A549 (cell line): ENCODE measurements at regions not wholly inside any gene's neighbourhood (a gene's known extent, or its start where the extent isn't known, plus 50 kb on each side); places are given as distances from the start of the nearest gene placed in this dataset.
A peak's percentile ranks its signal among the peaks of the same experiment; 100 is the strongest.

Experiments used
- ATAC-seq, 2 experiments: fragments of 200-7000 bp in 1 of 2; fragments of >200 bp in 1 of 2; cut with Nextera tagmentation in 1 of 2; cut with Tn5 transposase in 1 of 2; 3 replicates each; pipeline versions ENCODE4 v1.8.0 to v1.9.1; 2018 to 2020; ENCODE audit warnings: mild to moderate bottlenecking in 1 of 2, moderate library complexity in 1 of 2
- CTCF ChIA-PET: fragments of 300-600 bp; sonication (Branson Sonifier 250); formaldehyde crosslinking; extraction: SDS; loops from one replicate; lab custom pipeline; 2021; ENCODE audit warnings: antibody characterized with exemption, inconsistent platforms; lab: Yijun Ruan, JAX
- POLR2A ChIA-PET: fragments of 350-600 bp; formaldehyde crosslinking; extraction: SDS; loops from one replicate; lab custom pipeline; 2021; ENCODE audit warnings: antibody characterized with exemption, inconsistent platforms; lab: Yijun Ruan, JAX
- DNase-seq, 2 experiments: peaks; one replicate each; pipeline versions ENCODE4 v3.0.0 to v3.0.0-alpha.2; 2011 to 2016; ENCODE audit warnings: low read depth in 1 of 2, low spot score in 1 of 2
- FAIRE-seq: peaks from 2 replicates; lab custom pipeline; 2011; peaks lifted over from hg19 to GRCh38; lab: Jason Lieb, UNC
- H3K27ac ChIP-seq, 2 experiments: fragments of >200 bp; sonication (Bioruptor Twin); formaldehyde crosslinking; 3 replicates each; pipeline ENCODE4 v1.5.1; 2016 to 2017
- H3K4me1 ChIP-seq: fragments of >200 bp; sonication (Bioruptor Twin); formaldehyde crosslinking; 3 replicates; pipeline ENCODE4 v1.6.1; 2016
- H3K4me2 ChIP-seq: fragments of >200 bp; sonication (Bioruptor Twin); formaldehyde crosslinking; 3 replicates; pipeline ENCODE4 v1.6.1; 2016
- H3K4me3 ChIP-seq: fragments of >200 bp; sonication (Bioruptor Twin); formaldehyde crosslinking; 3 replicates; pipeline ENCODE4 v1.5.1; 2016
- H3K9me3 ChIP-seq: fragments of >200 bp; sonication (Bioruptor Twin); formaldehyde crosslinking; 3 replicates; pipeline ENCODE4 v1.6.1; 2016
- CBX2 ChIP-seq: fragments of 200-600 bp; sonication (generic); IDR thresholded peaks from 2 replicates; pipeline ENCODE4 v1.6.1; 2016; ENCODE audit warnings: low read depth, mild to moderate bottlenecking, borderline replicate concordance
- CBX8 ChIP-seq: fragments of 200-600 bp; sonication (generic); IDR thresholded peaks from 2 replicates; pipeline ENCODE4 v1.6.1; 2016
- E2F6 ChIP-seq: IDR thresholded peaks from 2 replicates; pipeline ENCODE4 v1.6.1; 2012; ENCODE audit warnings: low read depth, borderline replicate concordance
- EHF ChIP-seq: fragments of 250-450 bp; sonication (Bioruptor Pico); IDR thresholded peaks from 2 replicates; pipeline ENCODE4 v1.5.0; 2020; ENCODE audit warnings: mild to moderate bottlenecking
- EHMT2 ChIP-seq: fragments of 200-600 bp; sonication (generic); IDR thresholded peaks from 2 replicates; pipeline ENCODE4 v1.6.1; 2016; ENCODE audit warnings: antibody characterized with exemption, low read depth, mild to moderate bottlenecking, moderate library complexity
- ELK1 ChIP-seq: fragments of 150-350 bp; IDR thresholded peaks from 2 replicates; pipeline ENCODE4 v1.6.1; 2014; ENCODE audit warnings: low read depth, mild to moderate bottlenecking, low read length
- ESRRA ChIP-seq: fragments of 150-350 bp; IDR thresholded peaks from 2 replicates; pipeline ENCODE4 v1.6.1; 2014; ENCODE audit warnings: mild to moderate bottlenecking, low read length, borderline replicate concordance
- HDAC2 ChIP-seq: fragments of 200-600 bp; sonication (generic); IDR thresholded peaks from 2 replicates; pipeline ENCODE4 v1.6.1; 2016
- HOXB13 ChIP-seq: fragments of 250-450 bp; sonication (Bioruptor Pico); IDR thresholded peaks from 2 replicates; pipeline ENCODE4 v1.5.0; 2020; ENCODE audit warnings: low read depth, mild to moderate bottlenecking, moderate library complexity
- JUN ChIP-seq, 2 experiments: fragments of >200 bp; sonication (Bioruptor Twin); formaldehyde crosslinking; IDR thresholded peaks; 2 replicates in 1 of 2; 3 replicates in 1 of 2; pipeline ENCODE4 v1.6.1; 2016 to 2017
- MAFK ChIP-seq: fragments of 450-650 bp; IDR thresholded peaks from 2 replicates; pipeline ENCODE4 v1.6.1; 2014; ENCODE audit not compliant: partially characterized antibody
- MAX ChIP-seq: IDR thresholded peaks from 2 replicates; pipeline ENCODE4 v1.6.1; 2012
- MAZ ChIP-seq: fragments of 150-350 bp; IDR thresholded peaks from 2 replicates; pipeline ENCODE4 v1.6.1; 2014; ENCODE audit warnings: antibody characterized with exemption, low read depth, low read length, borderline replicate concordance
- NFE2L2 ChIP-seq: fragments of 150-350 bp; conservative IDR thresholded peaks from 2 replicates; pipeline ENCODE4 v1.6.1; 2014; ENCODE audit warnings: low read length
- NPAS2 ChIP-seq: fragments of 250-450 bp; sonication (Bioruptor Pico); IDR thresholded peaks from 2 replicates; pipeline ENCODE4 v1.8.0; 2022; ENCODE audit warnings: mild to moderate bottlenecking, moderate library complexity, borderline replicate concordance
- POLR2A ChIP-seq: IDR thresholded peaks from 2 replicates; pipeline ENCODE4 v1.6.1; 2012; ENCODE audit warnings: mild to moderate bottlenecking, low read length
- POLR2AphosphoS2 ChIP-seq: conservative IDR thresholded peaks from 2 replicates; pipeline ENCODE4 v1.6.1; 2012; ENCODE audit warnings: low read length, improper control_type of control experiment, inconsistent platforms
- RAD21 ChIP-seq, 2 experiments: fragments of >200 bp in 1 of 2; sonication (Bioruptor Twin) in 1 of 2; formaldehyde crosslinking in 1 of 2; IDR thresholded peaks in 1 of 2; conservative IDR thresholded peaks in 1 of 2; 2 replicates in 1 of 2; 3 replicates in 1 of 2; pipeline ENCODE4 v1.6.1; 2012 to 2018; ENCODE audit warnings: inconsistent platforms in 1 of 2
- REST ChIP-seq: fragments of 200-600 bp; sonication (generic); IDR thresholded peaks from 2 replicates; pipeline ENCODE4 v1.6.1; 2016; ENCODE audit warnings: antibody characterized with exemption, mild to moderate bottlenecking, moderate library complexity
- RNF2 ChIP-seq: fragments of 200-600 bp; sonication (generic); IDR thresholded peaks from 2 replicates; pipeline ENCODE4 v1.6.1; 2016; ENCODE audit warnings: low read depth, mild to moderate bottlenecking, antibody characterized with exemption, moderate library complexity, borderline replicate concordance
- SMC3 ChIP-seq: fragments of >200 bp; sonication (Bioruptor Twin); formaldehyde crosslinking; IDR thresholded peaks from 3 replicates; pipeline ENCODE4 v1.6.1; 2018; ENCODE audit warnings: inconsistent platforms
- TFCP2L1 ChIP-seq: fragments of 250-450 bp; sonication (Bioruptor Pico); IDR thresholded peaks from 2 replicates; pipeline ENCODE4 v1.5.0; 2021; ENCODE audit warnings: mild to moderate bottlenecking
- USF2 ChIP-seq: fragments of 450-650 bp; IDR thresholded peaks from 2 replicates; pipeline ENCODE4 v1.6.1; 2014; ENCODE audit warnings: antibody characterized with exemption
- ZNF302 ChIP-seq: fragments of 250-450 bp; sonication (Bioruptor Pico); IDR thresholded peaks from 2 replicates; pipeline ENCODE4 v1.9.0; 2021; ENCODE audit warnings: inconsistent platforms, mild to moderate bottlenecking, moderate library complexity
- ZSCAN20 ChIP-seq: fragments of 250-450 bp; sonication (Bioruptor Pico); IDR thresholded peaks from 2 replicates; pipeline ENCODE4 v1.8.0; 2022; ENCODE audit warnings: mild to moderate bottlenecking, moderate library complexity
- WGBS: methylation state at CpG from one replicate; pipeline ENCODE4 v1.1.6; 2017; ENCODE audit errors: missing lambda C conversion rate; 5-methylcytosine and 5-hydroxymethylcytosine counted together

- ATAC-seq (no peak), FAIRE-seq (no peak), DNase-seq (peak in 1 of 2 experiments; percentile 19)
- H3K4me1 ChIP-seq = no peaks in the 10 kb centered on the region
- H3K9me3 ChIP-seq = no peaks in the 10 kb centered on the region
- POLR2A ChIA-PET = no interaction called here
- no peak overlapping the region for H3K4me2 ChIP-seq
- CTCF ChIA-PET = no interaction called here
- H3K4me3 ChIP-seq = no peak overlapping the region
- 3% methylated on average over 11 of the region's 11 CpGs for WGBS
- no peak overlapping the region for H3K27ac ChIP-seq
- TF ChIP-seq MAX (no peak), USF2 (no peak), POLR2A (no peak), EHMT2 (no peak), CBX2 (no peak), MAFK (no peak), POLR2AphosphoS2 (no peak), HDAC2 (no peak), NPAS2 (no peak)
These were observed 212.3 kb upstream of the RORB start for GRCh38 chr9:74284581-74285450.

- POLR2A ChIA-PET = no interaction called here
- Histone ChIP-seq H3K4me1 (no peaks in the 10 kb centered on the region), H3K4me2 (no peak overlapping the region), H3K9me3 (no peaks in the 10 kb centered on the region), H3K27ac (no peak overlapping the region), H3K4me3 (no peak overlapping the region)
- ATAC-seq (no peak), DNase-seq (no peak), FAIRE-seq (no peak)
- WGBS = 6% methylated on average over 2 of the region's 2 CpGs
- CTCF ChIA-PET = no interaction called here
- TF ChIP-seq JUN (IDR thresholded peaks at IDR 0.05) = no peak
- no peak for TF ChIP-seq ESRRA
These were observed 203.7 kb upstream of the RORB start for GRCh38 chr9:74293479-74293878.

GRCh38 chr9:74303945-74304344 is 193.2 kb upstream of the RORB start:
- POLR2A ChIA-PET = no interaction called here
- TF ChIP-seq ZNF302 (CRISPR knock-in tag) (no peak), NFE2L2 (no peak), EHF (CRISPR knock-in tag) (no peak), CBX8 (no peak), CBX2 (no peak), SMC3 (no peak), ELK1 (no peak), E2F6 (no peak), REST (no peak), MAZ (no peak), RNF2 (no peak), HOXB13 (CRISPR knock-in tag) (no peak), EHMT2 (no peak), RAD21 (conservative IDR thresholded peaks at IDR 0.05 in 1 of 2, IDR thresholded peaks at IDR 0.05 in 1 of 2) (no peak), ZSCAN20 (CRISPR knock-in tag) (no peak), TFCP2L1 (CRISPR knock-in tag) (no peak)
- no peak for FAIRE-seq

More at GRCh38 chr9:74303945-74304344, 193.2 kb upstream of the RORB start:
- no peaks in the 10 kb centered on the region for H3K4me1 ChIP-seq
- CTCF ChIA-PET = interaction anchor here (1.0 kb wide), 1 partner anchor 15 kb away, joined by 3 read pairs; no protein-coding TSS in a partner anchor
- no peak overlapping the region for H3K4me3 ChIP-seq
- 26% methylated on average over 6 of the region's 6 CpGs for WGBS
- no peak for ATAC-seq
- H3K27ac ChIP-seq = no peak overlapping the region
- no peak overlapping the region for H3K4me2 ChIP-seq
- no peak for DNase-seq
- H3K9me3 ChIP-seq = no peaks in the 10 kb centered on the region
